Frontal cortex (tissue), 3 donors: ENCODE measurements at regions not wholly inside any gene's neighbourhood (a gene's known extent, or its start where the extent isn't known, plus 50 kb on each side); places are given as distances from the start of the nearest gene placed in this dataset.
A peak's percentile ranks its signal among the peaks of the same experiment; 100 is the strongest.

Experiments
- DNase-seq, 2 donors: peaks; one replicate each; pipeline ENCODE4 v3.0.0; 2012; ENCODE audit warnings: low spot score in 2 of 2
- FAIRE-seq: peaks from 2 replicates; lab custom pipeline; 2012; peaks lifted over from hg19 to GRCh38; lab: Jason Lieb, UNC
- donor health status: control.
- donor health status: control.
- donor health status: control.

DNA sequence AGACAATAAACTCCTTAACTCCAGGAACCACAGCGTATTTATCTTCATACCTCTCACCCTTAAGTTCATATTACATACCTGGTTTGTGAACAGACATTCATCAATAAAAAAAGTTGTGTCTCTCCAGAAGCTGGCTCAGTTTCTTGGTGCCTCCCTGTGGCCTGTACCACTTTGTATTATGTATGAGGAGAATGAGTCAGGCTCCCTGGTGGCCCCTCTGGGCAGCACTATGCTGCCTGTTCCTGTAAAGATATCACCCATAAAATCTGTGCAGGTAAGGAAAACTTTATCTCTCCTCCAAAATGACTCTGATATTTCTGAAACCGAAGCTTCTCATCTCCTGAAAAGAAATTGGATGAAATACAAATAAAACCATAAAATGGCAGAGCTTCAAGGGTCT is 198.4 kb upstream of the NT5C1B start:
- no peak for FAIRE-seq
- DNase-seq, result no peak

- FAIRE-seq, result no peak
These were observed 194.9 kb upstream of the NT5C1B start for GRCh38 chr2:18784245-18784644.

GRCh38 chr2:18781541-18782280 is 192.3 kb upstream of the NT5C1B start:
- FAIRE-seq, result no peak

More at GRCh38 chr2:18784245-18784644, 194.9 kb upstream of the NT5C1B start:
- no peak for DNase-seq

DNA sequence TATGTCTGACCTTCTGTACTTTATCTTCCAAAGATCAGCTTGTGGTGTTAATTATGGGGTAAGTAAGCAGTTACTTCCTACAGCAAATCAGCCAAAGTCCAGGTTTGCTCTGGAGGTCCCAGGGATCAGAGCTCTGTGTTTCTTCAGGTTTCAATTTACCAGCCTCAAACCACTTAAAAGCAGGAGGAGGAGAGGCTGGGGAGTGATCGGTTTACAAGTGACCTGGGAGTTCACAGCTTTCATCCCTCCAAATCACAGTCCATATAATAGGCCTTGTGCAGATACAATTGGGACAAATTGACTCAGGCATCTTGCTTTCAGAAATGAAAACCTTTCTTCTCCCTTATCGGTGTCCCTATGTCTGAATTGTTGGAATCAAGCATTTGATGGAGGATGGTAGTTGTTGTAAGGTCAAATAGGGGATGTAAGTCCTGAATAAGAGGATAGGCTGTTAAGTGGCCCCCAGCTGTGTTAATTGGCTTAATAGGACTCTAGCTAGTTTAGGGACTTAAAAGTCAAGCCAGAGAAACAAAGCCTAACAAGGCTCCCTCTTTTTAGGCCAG is 188.0 kb upstream of the NT5C1B start:
- FAIRE-seq, result no peak

More at GRCh38 chr2:18781541-18782280, 192.3 kb upstream of the NT5C1B start:
- no peak for DNase-seq

DNA sequence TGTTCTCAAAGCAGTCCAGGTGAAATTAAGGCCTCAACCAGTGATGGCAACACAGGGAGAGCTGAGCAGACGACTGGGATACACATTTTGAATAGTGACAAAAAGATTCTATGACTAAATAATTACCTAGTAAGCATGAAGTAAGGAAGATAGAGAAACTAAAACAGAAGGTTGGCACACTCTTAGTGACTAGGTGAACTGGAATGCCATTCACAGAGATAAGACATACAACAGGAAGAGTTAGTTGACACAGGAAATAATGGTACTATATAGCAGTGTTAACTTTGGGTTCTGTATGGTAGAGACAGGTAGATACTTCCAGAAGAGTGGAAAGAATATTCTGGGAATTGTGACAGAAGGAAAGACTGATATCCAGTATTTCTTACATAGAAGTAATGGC is 181.8 kb upstream of the NT5C1B start:
- FAIRE-seq (no peak), DNase-seq (no peak)

More for the DNA sequence above, 188.0 kb upstream of the NT5C1B start:
- no peak for DNase-seq

- DNase-seq (no peak), FAIRE-seq (no peak)
These were observed 174.0 kb upstream of the NT5C1B start for GRCh38 chr2:18763338-18763737.

GRCh38 chr2:18762667-18763066 is 173.3 kb upstream of the NT5C1B start:
- no peak for FAIRE-seq
- DNase-seq, result no peak

- no peak for DNase-seq
- FAIRE-seq, result no peak
These were observed 164.9 kb upstream of the NT5C1B start for GRCh38 chr2:18754286-18754685.

DNA sequence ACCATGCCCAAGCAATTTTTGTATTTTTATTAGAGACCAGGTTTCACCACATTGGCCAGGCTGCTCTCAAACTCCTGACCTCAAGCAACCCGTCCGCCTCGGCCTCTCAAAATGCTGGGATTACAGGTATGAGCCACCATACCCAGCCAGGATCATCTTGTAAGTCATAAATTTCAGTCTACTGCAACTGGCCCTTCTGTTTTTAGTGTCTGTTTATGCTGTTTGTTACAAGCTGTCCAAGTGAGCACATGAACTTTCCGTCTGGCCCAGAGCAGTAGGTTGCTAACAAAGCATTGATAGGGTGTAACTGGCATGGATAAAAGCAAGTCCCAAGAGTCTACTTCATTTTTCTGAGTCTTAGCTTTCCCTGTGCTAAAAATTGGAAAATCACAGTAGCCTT is 164.4 kb upstream of the NT5C1B start:
- DNase-seq (no peak), FAIRE-seq (no peak)

DNA sequence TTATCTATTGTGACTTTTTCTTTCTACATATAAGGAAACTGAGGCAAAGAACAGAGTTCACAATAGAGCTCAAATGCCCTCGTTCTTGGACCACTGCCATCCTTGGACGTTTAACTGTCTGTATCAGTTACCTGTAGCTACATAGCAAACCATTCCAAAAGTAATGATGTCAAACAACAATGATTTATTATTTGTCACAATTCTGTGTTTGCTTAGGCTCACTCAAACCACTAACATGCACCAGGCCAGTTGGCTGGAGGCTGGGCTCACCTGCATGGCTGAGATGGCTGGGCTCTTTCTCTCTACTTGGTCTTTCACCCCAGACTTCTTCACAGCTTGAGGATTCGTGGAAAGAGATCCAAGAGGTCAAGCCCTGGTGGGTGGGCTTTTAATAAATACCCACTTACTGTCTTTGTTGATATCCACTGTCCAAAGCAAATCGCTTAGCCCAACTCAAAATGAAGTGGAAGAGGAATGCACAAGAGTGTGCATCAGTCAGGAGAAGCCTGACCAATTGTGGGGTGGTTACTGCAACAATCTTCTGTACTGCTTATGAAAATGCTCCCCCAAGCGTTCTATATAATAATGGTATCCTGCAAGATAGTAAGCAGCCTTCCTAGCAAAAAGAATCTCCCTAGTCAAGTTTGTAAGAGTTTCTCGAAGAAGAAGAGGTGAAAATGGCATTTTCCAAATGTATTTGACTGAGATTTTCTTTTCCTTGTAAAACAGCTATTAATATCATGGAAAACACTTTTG is 163.5 kb upstream of the NT5C1B start:
- no peak for DNase-seq
- no peak for FAIRE-seq

- DNase-seq (no peak), FAIRE-seq (no peak)
These were observed 162.7 kb upstream of the NT5C1B start for GRCh38 chr2:18752022-18752493.

DNA sequence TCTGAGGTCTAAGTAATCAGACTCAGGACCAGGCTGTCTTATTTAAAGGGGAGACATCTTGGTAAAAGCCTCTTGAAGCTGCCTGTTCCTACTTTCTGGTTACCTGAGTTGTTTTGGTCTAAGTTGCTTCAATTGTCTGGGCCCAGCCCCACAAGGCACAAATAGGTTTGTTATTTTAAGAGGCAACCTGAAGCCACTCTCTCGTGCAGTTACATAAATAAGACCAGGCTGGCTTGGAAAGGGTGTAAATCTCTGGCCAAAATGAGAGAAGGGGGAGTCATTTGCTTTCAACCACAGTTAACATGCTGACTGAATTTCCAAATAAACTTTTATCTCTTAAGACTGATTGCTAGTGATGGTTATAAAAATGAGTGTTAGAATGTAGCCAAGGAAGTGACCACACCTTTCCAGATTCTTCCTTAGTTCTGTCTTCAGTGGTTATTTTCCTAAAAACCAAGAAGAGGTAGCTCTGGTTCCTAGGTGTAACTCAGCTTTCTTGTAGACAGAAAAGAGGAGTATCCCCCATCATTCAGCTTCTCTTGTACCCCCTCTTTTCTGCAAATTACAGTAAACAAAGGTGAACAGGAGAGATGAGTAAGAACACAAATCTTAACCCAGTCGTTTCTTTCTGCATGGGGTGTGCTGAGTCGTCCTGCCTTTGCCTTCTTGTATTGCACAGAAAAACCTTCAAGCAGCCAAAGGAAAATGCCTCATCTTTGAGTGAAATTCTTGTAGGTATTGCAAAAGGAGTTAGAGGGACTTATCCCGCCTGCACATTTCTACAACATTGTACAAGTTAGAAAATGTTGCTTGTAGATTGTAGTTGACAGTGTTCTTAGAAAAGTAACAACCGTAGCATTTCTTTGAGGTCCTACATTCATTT is 161.5 kb upstream of the NT5C1B start:
- FAIRE-seq, result no peak
- DNase-seq, result no peak

- DNase-seq, result peak; percentile 5 to 10
- FAIRE-seq, result peak; percentile 96
These were observed 160.7 kb upstream of the NT5C1B start for GRCh38 chr2:18749912-18750526.

DNA sequence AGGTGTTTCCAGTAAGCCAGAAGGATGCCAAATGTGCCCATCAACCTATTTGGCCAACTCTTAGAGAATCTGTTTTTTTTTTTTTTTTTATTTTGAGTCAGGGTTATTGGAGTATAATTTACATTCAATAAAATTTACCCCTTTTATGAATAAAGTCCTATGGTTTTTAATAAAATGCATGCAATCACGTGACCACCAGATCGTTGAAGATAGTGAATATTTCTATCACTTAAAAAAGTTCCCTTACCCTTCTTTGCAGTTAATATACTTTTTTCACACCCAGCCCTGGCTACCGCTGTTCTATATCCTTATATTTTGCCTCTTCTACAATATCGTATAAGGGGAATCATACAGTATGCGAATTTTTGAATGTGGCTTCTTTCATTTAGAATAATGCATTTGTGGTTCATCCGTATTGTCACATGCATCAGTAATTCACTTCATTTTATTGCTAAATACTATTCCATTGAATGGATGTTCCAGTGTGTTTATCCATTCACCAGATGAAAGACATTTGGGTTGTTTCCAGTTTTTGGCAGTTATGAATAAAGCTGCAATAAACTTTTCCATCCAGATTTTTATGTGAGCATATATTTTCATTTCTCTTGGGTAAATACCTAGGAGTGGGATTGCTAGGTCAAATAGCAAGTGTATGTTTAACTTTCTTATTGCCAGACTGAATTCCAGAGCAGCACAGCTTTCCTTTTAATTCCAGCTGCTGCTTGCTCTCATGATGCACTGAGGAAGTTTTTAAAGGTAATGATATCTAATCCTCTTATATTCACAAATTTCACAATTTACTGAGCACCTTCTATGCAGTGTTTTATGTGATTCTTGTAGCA is 156.3 kb upstream of the NT5C1B start:
- no peak for FAIRE-seq
- no peak for DNase-seq

GRCh38 chr2:18741895-18742732 is 152.7 kb upstream of the NT5C1B start:
- no peak for FAIRE-seq
- no peak for DNase-seq

DNA sequence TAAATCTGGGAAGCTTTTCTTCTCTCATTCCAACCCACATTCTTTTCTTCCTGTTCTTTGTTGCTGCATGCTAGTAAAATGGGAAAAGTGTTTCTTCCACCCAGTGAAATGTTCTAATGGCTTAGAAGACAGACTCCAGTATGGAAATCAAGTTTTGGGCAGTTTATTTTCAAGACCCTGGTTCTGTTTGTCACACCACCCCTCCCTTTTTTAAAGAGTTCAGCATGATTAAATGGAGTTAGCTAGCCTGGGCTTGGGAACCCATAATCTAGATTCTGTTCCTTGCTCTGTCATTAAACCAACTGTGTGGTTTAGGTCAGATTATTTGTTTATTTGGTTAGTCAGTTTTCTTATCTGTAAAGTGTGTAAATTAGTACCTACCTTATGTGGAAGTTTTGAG is 151.8 kb upstream of the NT5C1B start:
- no peak for DNase-seq
- no peak for FAIRE-seq

- DNase-seq, result no peak
- no peak for FAIRE-seq
These were observed 151.1 kb upstream of the NT5C1B start for GRCh38 chr2:18740474-18740881.

GRCh38 chr2:18731666-18732065 is 142.3 kb upstream of the NT5C1B start:
- DNase-seq (no peak), FAIRE-seq (no peak)
